Amniotic epithelial cell (primary cell): ENCODE measurements at regions not wholly inside any gene's neighbourhood (a gene's known extent, or its start where the extent isn't known, plus 50 kb on each side); places are given as distances from the start of the nearest gene placed in this dataset.
A peak's percentile ranks its signal among the peaks of the same experiment; 100 is the strongest.

Experiments used
- DNase-seq: peaks from one replicate; pipeline ENCODE4 v3.0.0-alpha.2; 2010; ENCODE audit warnings: low read depth

GRCh38 chr3:59446775-59447465 is 397.1 kb upstream of the CFAP20DC start:
- peak; percentile 56 for DNase-seq

- DNase-seq = no peak
Observed at GRCh38 chr3:59444676-59445075, 394.9 kb upstream of the CFAP20DC start.

- DNase-seq = no peak
Observed at GRCh38 chr3:59444294-59444671, 394.5 kb upstream of the CFAP20DC start.

GRCh38 chr3:59443618-59444293 is 393.9 kb upstream of the CFAP20DC start:
- DNase-seq = no peak

- no peak for DNase-seq
Observed at GRCh38 chr3:59442046-59442445, 392.2 kb upstream of the CFAP20DC start.

- no peak for DNase-seq
Observed at GRCh38 chr3:59440285-59441028, 390.6 kb upstream of the CFAP20DC start.

GRCh38 chr3:59438492-59438891 is 388.7 kb upstream of the CFAP20DC start:
- no peak for DNase-seq

- no peak for DNase-seq
Observed at GRCh38 chr3:59436164-59436958, 386.5 kb upstream of the CFAP20DC start.

- peak; percentile 51 for DNase-seq
Observed at GRCh38 chr3:59433546-59433945, 383.7 kb upstream of the CFAP20DC start.

GRCh38 chr3:59432665-59433064 is 382.8 kb upstream of the CFAP20DC start:
- DNase-seq = peak; percentile 77

GRCh38 chr3:59430341-59430740 is 380.5 kb upstream of the CFAP20DC start:
- DNase-seq = no peak

GRCh38 chr3:59429198-59429597 is 379.4 kb upstream of the CFAP20DC start:
- no peak for DNase-seq

GRCh38 chr3:59426821-59427565 is 377.2 kb upstream of the CFAP20DC start:
- DNase-seq = peak; percentile 89

- no peak for DNase-seq
Observed at GRCh38 chr3:59425942-59426341, 376.1 kb upstream of the CFAP20DC start.

GRCh38 chr3:59425371-59425770 is 375.5 kb upstream of the CFAP20DC start:
- DNase-seq = peak; percentile 98

GRCh38 chr3:59424268-59425010 is 374.6 kb upstream of the CFAP20DC start:
- peak; percentile 97 for DNase-seq

- DNase-seq = no peak
Observed at GRCh38 chr3:59423707-59424106, 373.9 kb upstream of the CFAP20DC start.

GRCh38 chr3:59422312-59422711 is 372.5 kb upstream of the CFAP20DC start:
- peak; percentile 42 for DNase-seq

- DNase-seq = peak; percentile 32
Observed at GRCh38 chr3:59418836-59419235, 369.0 kb upstream of the CFAP20DC start.

- DNase-seq = peak; percentile 55
Observed at GRCh38 chr3:59412516-59412915, 362.7 kb upstream of the CFAP20DC start.

- no peak for DNase-seq
Observed at GRCh38 chr3:59411694-59412093, 361.9 kb upstream of the CFAP20DC start.
